HL-60/S4 (cell line): ENCODE measurements at regions not wholly inside any gene's neighbourhood (a gene's known extent, or its start where the extent isn't known, plus 50 kb on each side); places are given as distances from the start of the nearest gene placed in this dataset.

Experiments used
- in situ Hi-C: fragments of 300-500 bp; cut with MboI; formaldehyde crosslinking; loops from 2 replicates; pipeline ENCODE4 v1.14.3; 2022; ENCODE audit warnings: low sequenced_read_pairs

GRCh38 chr5:93805616-93806379, 64.4 kb upstream of the POU5F2 start:
- in situ Hi-C loops, result loop anchor here (25.0 kb wide), 1 partner anchor 218 kb away; the partner anchor contains the start of genes NR2F1 and NR2F1-AS1

- in situ Hi-C loops, result loop anchor here (25.0 kb wide), 1 partner anchor 214 kb away; the partner anchor contains the start of genes NR2F1 and NR2F1-AS1
Observed at GRCh38 chr5:93800988-93801811, 59.8 kb upstream of the POU5F2 start.

GRCh38 chr5:93794954-93795353, 53.6 kb upstream of the POU5F2 start:
- in situ Hi-C loops, result no loop called here

- in situ Hi-C loops, result no loop called here
Observed at GRCh38 chr5:93793159-93793781, 51.9 kb upstream of the POU5F2 start.

GRCh38 chr5:93791518-93791972, 50.1 kb upstream of the POU5F2 start:
- in situ Hi-C loops, result no loop called here
